ENCODE measurements at regions not wholly inside any gene's neighbourhood (a gene's known extent, or its start where the extent isn't known, plus 50 kb on each side); places are given as distances from the start of the nearest gene placed in this dataset.
A peak's percentile ranks its signal among the peaks of the same experiment; 100 is the strongest.

- Mint-ChIP-seq H3K4me1 (peaks cover 17% of the 10 kb centered on the region), H3K36me3 (no peaks in the 10 kb centered on the region), H3K27me3 (ENCODE audit: low read depth) (no peaks in the 10 kb centered on the region), H3K9me3 (peaks cover 3% of the 10 kb centered on the region; the same call in 1 of the 2 replicates), H3K4me3 (no peak overlapping the region), H3K27ac (no peak overlapping the region)
- no peak for TF ChIP-seq EMX1 (CRISPR knock-in tag; IDR thresholded peaks at IDR 0.05)
- TF ChIP-seq NR1H2 (CRISPR knock-in tag; IDR thresholded peaks at IDR 0.05): no peak
- no peak for TF ChIP-seq TEAD4 (CRISPR knock-in tag; IDR thresholded peaks at IDR 0.05)
- TF ChIP-seq IRF2 (CRISPR knock-in tag; IDR thresholded peaks at IDR 0.05; ENCODE audit: borderline replicate concordance, low read depth): no peak
- ChIA-PET CTCF (no interaction called here), POLR2A (interaction anchor here (0.6 kb wide), 1 partner anchor 824 kb away, joined by 3 read pairs; no protein-coding TSS in a partner anchor)
- DNase-seq (ENCODE audit: low spot score): no peak
- peak; percentile 55; the same call in 1 of the 2 replicates for ATAC-seq
These were observed 213.0 kb upstream of the TMEFF2 start for GRCh38 chr2:192407692-192408091.

DNA sequence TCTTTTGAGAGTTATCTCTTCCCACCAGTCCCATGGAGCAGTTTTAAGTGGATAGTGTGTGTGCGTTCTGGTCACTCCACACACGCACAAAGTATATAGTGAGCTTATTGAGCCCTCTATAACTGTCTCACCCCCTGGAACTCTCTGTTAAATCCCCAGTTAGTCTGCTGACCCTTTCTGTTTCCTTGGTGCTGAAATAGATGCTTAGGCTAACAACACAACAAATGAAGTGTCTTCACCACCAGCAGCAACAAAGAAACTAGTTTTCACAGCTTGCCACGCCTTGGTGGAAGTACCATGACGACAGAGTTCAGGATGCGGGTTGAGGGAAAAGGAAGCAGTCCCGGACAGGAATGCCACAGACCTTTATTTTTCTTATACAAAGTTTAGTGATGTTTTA, 203.5 kb upstream of the TMEFF2 start:
- Mint-ChIP-seq H3K27ac (no peak overlapping the region), H3K36me3 (no peaks in the 10 kb centered on the region), H3K27me3 (ENCODE audit: low read depth) (no peaks in the 10 kb centered on the region), H3K9me3 (peaks cover 3% of the 10 kb centered on the region; the same call in 1 of the 2 replicates), H3K4me3 (no peak overlapping the region), H3K4me1 (peaks cover 6% of the 10 kb centered on the region)
- CTCF ChIA-PET: no interaction called here
- DNase-seq (ENCODE audit: low spot score) (no peak), ATAC-seq (no peak)
- POLR2A ChIA-PET: no interaction called here
- TF ChIP-seq SP1 (CRISPR knock-in tag; conservative IDR thresholded peaks at IDR 0.05) (no peak), NR2C2 (CRISPR knock-in tag; IDR thresholded peaks at IDR 0.05) (no peak), EMX1 (CRISPR knock-in tag; IDR thresholded peaks at IDR 0.05) (no peak), NR3C1 (CRISPR knock-in tag; conservative IDR thresholded peaks at IDR 0.05; ENCODE audit: low read depth) (no peak), TCF7 (CRISPR knock-in tag; IDR thresholded peaks at IDR 0.05; ENCODE audit: low read depth) (no peak), GABPB1 (CRISPR knock-in tag; IDR thresholded peaks at IDR 0.05) (no peak), ESRRA (CRISPR knock-in tag; IDR thresholded peaks at IDR 0.05; ENCODE audit: borderline replicate concordance) (no peak), ZNF423 (CRISPR knock-in tag; IDR thresholded peaks at IDR 0.05) (no peak), ETV6 (CRISPR knock-in tag; IDR thresholded peaks at IDR 0.05) (no peak)
- TF ChIP-seq, protein P1, sequence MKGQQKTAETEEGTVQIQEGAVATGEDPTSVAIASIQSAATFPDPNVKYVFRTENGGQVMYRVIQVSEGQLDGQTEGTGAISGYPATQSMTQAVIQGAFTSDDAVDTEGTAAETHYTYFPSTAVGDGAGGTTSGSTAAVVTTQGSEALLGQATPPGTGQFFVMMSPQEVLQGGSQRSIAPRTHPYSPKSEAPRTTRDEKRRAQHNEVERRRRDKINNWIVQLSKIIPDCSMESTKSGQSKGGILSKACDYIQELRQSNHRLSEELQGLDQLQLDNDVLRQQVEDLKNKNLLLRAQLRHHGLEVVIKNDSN (CRISPR knock-in tag; IDR thresholded peaks at IDR 0.05): no peak
- TF ChIP-seq, protein P2, sequence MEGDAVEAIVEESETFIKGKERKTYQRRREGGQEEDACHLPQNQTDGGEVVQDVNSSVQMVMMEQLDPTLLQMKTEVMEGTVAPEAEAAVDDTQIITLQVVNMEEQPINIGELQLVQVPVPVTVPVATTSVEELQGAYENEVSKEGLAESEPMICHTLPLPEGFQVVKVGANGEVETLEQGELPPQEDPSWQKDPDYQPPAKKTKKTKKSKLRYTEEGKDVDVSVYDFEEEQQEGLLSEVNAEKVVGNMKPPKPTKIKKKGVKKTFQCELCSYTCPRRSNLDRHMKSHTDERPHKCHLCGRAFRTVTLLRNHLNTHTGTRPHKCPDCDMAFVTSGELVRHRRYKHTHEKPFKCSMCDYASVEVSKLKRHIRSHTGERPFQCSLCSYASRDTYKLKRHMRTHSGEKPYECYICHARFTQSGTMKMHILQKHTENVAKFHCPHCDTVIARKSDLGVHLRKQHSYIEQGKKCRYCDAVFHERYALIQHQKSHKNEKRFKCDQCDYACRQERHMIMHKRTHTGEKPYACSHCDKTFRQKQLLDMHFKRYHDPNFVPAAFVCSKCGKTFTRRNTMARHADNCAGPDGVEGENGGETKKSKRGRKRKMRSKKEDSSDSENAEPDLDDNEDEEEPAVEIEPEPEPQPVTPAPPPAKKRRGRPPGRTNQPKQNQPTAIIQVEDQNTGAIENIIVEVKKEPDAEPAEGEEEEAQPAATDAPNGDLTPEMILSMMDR (IDR thresholded peaks at IDR 0.05): no peak

- POLR2A ChIA-PET: no interaction called here
- ATAC-seq: no peak
- H3K4me3 Mint-ChIP-seq: no peak overlapping the region
- no peaks in the 10 kb centered on the region for H3K27me3 Mint-ChIP-seq (ENCODE audit: low read depth)
- H3K27ac Mint-ChIP-seq: no peak overlapping the region
- no peak for DNase-seq (ENCODE audit: low spot score)
- no peaks in the 10 kb centered on the region for H3K4me1 Mint-ChIP-seq
- TF ChIP-seq, protein P2 (IDR thresholded peaks at IDR 0.05): no peak
- TF ChIP-seq CREM (CRISPR knock-in tag; IDR thresholded peaks at IDR 0.05) (no peak), EMX1 (CRISPR knock-in tag; IDR thresholded peaks at IDR 0.05) (no peak), CDX4 (CRISPR knock-in tag; IDR thresholded peaks at IDR 0.05; ENCODE audit: borderline replicate concordance) (no peak), ZNF671 (CRISPR knock-in tag; IDR thresholded peaks at IDR 0.05) (no peak), ZNF232 (CRISPR knock-in tag; IDR thresholded peaks at IDR 0.05) (no peak), ZNF423 (CRISPR knock-in tag; IDR thresholded peaks at IDR 0.05) (no peak), NR3C1 (CRISPR knock-in tag; conservative IDR thresholded peaks at IDR 0.05; ENCODE audit: low read depth) (no peak), ZBTB21 (CRISPR knock-in tag; IDR thresholded peaks at IDR 0.05; ENCODE audit: borderline replicate concordance) (no peak)
- TF ChIP-seq, protein P1 (CRISPR knock-in tag; IDR thresholded peaks at IDR 0.05): no peak
- TF ChIP-seq, protein P3, sequence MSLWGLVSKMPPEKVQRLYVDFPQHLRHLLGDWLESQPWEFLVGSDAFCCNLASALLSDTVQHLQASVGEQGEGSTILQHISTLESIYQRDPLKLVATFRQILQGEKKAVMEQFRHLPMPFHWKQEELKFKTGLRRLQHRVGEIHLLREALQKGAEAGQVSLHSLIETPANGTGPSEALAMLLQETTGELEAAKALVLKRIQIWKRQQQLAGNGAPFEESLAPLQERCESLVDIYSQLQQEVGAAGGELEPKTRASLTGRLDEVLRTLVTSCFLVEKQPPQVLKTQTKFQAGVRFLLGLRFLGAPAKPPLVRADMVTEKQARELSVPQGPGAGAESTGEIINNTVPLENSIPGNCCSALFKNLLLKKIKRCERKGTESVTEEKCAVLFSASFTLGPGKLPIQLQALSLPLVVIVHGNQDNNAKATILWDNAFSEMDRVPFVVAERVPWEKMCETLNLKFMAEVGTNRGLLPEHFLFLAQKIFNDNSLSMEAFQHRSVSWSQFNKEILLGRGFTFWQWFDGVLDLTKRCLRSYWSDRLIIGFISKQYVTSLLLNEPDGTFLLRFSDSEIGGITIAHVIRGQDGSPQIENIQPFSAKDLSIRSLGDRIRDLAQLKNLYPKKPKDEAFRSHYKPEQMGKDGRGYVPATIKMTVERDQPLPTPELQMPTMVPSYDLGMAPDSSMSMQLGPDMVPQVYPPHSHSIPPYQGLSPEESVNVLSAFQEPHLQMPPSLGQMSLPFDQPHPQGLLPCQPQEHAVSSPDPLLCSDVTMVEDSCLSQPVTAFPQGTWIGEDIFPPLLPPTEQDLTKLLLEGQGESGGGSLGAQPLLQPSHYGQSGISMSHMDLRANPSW (CRISPR knock-in tag; conservative IDR thresholded peaks at IDR 0.05; ENCODE audit: low read depth): no peak
- CTCF ChIA-PET: no interaction called here
- no peaks in the 10 kb centered on the region for H3K36me3 Mint-ChIP-seq
- H3K9me3 Mint-ChIP-seq: peaks cover 3% of the 10 kb centered on the region; the same call in 1 of the 2 replicates
These were observed 199.9 kb upstream of the TMEFF2 start for GRCh38 chr2:192394605-192395004.

Data from WTC11 (cell line).